ENCODE measurements at regions not wholly inside any gene's neighbourhood (a gene's known extent, or its start where the extent isn't known, plus 50 kb on each side); places are given as distances from the start of the nearest gene placed in this dataset.

DNA sequence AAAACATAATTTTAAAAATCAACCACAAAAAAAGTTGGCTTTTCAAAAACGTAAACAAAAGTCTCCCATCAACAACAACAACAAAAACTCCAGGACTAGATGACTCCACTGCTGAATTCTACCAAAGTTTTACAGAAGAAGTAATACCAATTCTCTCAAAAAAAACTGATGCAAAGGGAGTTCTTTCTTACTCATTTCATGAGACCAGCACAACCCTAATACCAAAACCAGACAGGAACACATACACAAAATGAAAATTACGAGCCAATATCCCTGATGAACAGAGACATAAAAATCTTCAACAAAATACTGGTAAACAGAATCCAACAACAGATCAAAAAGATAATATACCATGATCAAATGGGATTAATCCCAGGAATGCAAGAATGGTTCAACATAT, 147.3 kb downstream of the BTG1 start:
- Mint-ChIP-seq H3K4me1 (ENCODE audit: low read depth in 2 of 2) (peaks cover 14 to 31% of the 10 kb centered on the region in 2 donors), H3K27ac (peak overlapping the region; percentile 51 to 65), H3K9me3 (peaks cover 0 to 6% of the 10 kb centered on the region in 2 donors), H3K36me3 (ENCODE audit: insufficient read depth) (peaks cover 3% of the 10 kb centered on the region), H3K4me3 (peak overlapping the region in 1 of 2 donors; percentile 4), H3K27me3 (no peaks in the 10 kb centered on the region)
- ATAC-seq (replicated peaks), result no peak
- no peak for DNase-seq

DNA sequence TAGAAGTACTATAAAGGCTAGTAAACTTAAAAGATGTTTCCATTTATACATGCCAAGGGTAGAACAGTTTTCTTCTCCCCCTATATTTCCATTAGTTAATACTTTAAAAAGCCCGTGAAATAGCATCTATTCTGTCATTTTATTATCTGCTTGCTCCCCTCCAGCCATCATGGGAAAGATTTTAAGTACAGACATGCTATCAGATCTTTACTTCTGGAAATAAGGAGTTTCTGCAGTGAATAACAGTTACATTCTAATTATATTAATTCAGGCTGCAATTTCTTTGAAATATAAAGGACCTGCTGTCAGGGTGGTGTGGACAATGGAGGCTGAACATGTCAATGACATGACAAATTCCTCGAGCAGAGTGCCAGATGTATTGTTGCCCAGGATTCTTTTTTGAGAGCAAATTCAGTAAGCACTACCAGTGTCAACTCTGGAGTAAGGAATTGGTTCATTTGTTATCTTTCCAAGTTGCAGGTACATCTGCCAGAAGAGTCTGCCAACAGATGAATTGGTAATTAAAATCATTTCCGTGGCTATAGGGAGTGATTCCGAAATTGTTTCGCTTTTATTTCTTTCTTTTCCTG, 151.3 kb downstream of the BTG1 start:
- peaks cover 5 to 18% of the 10 kb centered on the region in 2 donors for H3K4me1 Mint-ChIP-seq (ENCODE audit: low read depth in 2 of 2)

DNA sequence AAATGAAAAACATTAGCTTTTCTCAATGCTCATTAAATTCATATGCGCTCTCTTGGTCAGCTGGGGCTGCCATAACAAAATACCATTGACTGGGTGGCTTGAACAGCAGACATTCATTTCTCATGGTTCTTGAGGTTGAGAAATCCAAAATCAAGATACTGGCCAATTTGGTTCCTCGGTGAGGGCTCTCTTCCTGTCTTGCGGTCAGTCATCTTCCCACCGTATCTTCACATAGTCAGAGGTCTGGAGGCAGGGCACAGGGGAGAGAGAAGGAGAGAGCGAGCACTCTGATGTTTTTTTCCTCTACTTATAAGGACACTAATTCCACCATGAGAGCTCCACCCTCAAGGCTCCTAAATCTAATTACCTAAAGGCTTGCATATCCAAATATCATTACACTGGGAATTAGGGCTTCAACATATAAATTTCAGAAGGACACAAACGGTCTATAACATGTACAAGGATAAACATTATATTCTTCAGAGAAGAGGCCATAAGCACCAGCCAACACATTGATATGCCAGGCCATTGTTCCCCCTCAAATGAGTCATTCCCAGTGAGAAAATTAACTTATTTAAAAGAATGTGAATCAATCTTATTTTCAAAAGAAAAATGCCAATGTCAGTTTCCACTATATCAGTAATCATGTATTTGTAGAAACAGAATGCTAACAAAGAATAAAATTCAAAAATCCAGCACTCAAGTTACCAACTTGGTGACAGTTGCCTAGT, 152.2 kb downstream of the BTG1 start:
- Mint-ChIP-seq H3K27ac (no peak overlapping the region), H3K36me3 (ENCODE audit: insufficient read depth) (no peaks in the 10 kb centered on the region), H3K4me3 (no peak overlapping the region), H3K9me3 (peaks cover 0 to 1% of the 10 kb centered on the region in 2 donors), H3K27me3 (no peaks in the 10 kb centered on the region), H3K4me1 (ENCODE audit: low read depth in 2 of 2) (peaks cover 5 to 14% of the 10 kb centered on the region in 2 donors)
- DNase-seq (no peak), ATAC-seq (replicated peaks) (no peak)

More for the DNA sequence above, 151.3 kb downstream of the BTG1 start:
- no peak for DNase-seq
- Mint-ChIP-seq H3K4me3 (no peak overlapping the region), H3K27me3 (no peaks in the 10 kb centered on the region), H3K27ac (no peak overlapping the region), H3K36me3 (ENCODE audit: insufficient read depth) (peaks cover 3% of the 10 kb centered on the region), H3K9me3 (peaks cover 0 to 6% of the 10 kb centered on the region in 2 donors)
- no peak for ATAC-seq (replicated peaks)

DNA sequence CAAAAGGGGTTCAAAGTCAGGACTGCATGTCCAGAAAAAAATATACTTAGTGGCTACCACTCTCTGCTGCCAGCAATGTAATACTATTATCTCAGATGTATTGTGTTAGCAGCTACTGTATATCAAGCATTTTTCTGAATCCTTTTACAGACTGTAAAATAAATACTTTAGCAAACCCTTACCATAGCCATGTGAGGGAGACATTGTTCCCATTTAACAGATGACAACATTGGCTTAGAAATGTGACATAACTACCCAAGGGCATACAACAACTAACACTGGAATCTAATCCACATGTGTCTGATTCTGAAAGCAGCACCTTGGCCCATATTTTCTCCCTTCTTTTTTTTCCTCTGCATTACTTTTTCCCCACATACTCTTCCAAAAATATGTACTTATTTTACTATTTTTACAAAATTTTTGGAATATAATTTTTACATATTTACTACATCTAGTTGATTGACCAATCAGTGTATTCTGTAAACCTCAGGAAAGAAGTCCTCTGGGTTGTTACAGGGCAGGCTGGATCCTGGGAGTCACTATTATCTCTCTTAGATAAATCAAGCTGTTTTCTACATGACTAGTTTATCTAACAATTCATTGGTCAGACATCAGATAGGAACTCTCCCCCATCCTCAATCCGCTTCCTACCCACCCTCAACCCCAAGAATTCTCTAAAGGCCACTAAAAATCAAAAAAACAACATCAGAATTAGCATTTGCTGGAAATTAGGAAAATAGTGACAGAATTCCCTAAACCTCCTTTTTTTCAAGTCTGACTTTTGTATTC, 154.1 kb downstream of the BTG1 start:
- H3K4me3 Mint-ChIP-seq, result no peak overlapping the region
- ATAC-seq (replicated peaks), result peak; percentile 95

DNA sequence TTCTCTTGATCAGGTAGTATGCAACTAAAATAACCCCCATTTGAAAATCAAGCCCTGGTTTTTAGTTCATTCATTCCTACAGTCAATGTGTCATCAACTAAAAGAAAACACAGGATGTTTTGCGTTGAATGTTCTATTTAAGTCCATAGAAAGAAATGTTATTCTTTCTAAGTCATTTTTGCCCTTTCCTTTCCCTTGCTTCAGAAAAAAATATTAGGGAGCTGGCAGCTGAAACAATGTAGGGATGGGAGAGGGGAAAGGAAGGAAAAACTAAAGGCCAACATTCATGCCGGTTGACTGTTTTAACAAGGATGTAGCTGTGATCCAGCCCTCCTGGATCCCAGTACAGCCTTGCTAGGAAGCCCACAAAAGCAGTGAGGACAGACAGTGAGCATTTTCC, 155.1 kb downstream of the BTG1 start:
- no peaks in the 10 kb centered on the region for H3K36me3 Mint-ChIP-seq (ENCODE audit: insufficient read depth)
- no peaks in the 10 kb centered on the region for H3K9me3 Mint-ChIP-seq
- peaks cover 7 to 11% of the 10 kb centered on the region in 2 donors for H3K4me1 Mint-ChIP-seq (ENCODE audit: low read depth in 2 of 2)
- H3K4me3 Mint-ChIP-seq, result no peak overlapping the region
- peak overlapping the region in 1 of 2 donors; percentile 65 for H3K27ac Mint-ChIP-seq
- DNase-seq, result no peak
- H3K27me3 Mint-ChIP-seq, result no peaks in the 10 kb centered on the region
- ATAC-seq (replicated peaks), result no peak

More for the DNA sequence above, 154.1 kb downstream of the BTG1 start:
- Mint-ChIP-seq H3K27ac (peak overlapping the region in 1 of 2 donors; percentile 63), H3K4me1 (ENCODE audit: low read depth in 2 of 2) (peaks cover 6 to 7% of the 10 kb centered on the region in 2 donors), H3K9me3 (no peaks in the 10 kb centered on the region), H3K36me3 (ENCODE audit: insufficient read depth) (no peaks in the 10 kb centered on the region), H3K27me3 (no peaks in the 10 kb centered on the region)
- no peak for DNase-seq

DNA sequence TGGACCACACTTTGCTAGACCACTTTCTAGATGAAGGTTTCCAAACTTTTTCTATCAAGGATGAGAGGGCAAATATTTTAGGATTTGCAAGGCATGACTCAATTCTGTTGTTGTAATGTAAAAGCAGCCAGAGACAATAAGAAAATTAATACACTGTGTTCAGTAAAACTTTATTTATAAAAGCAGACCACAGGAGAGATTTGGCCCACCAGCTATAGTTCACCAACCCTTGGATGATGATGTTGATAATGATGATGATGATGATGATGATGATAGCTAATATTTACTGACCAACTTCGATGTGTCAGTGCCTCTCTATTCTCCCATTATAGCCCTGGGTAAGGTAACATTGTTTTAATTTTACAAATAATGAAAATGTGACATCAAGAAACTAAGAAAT, 156.5 kb downstream of the BTG1 start:
- no peaks in the 10 kb centered on the region for H3K9me3 Mint-ChIP-seq
- ATAC-seq (replicated peaks), result no peak
- H3K4me1 Mint-ChIP-seq (ENCODE audit: low read depth in 2 of 2), result peaks cover 11 to 12% of the 10 kb centered on the region in 2 donors
- no peak for DNase-seq
- H3K4me3 Mint-ChIP-seq, result no peak overlapping the region
- H3K27ac Mint-ChIP-seq, result no peak overlapping the region
- H3K36me3 Mint-ChIP-seq (ENCODE audit: insufficient read depth), result no peaks in the 10 kb centered on the region
- no peaks in the 10 kb centered on the region for H3K27me3 Mint-ChIP-seq

DNA sequence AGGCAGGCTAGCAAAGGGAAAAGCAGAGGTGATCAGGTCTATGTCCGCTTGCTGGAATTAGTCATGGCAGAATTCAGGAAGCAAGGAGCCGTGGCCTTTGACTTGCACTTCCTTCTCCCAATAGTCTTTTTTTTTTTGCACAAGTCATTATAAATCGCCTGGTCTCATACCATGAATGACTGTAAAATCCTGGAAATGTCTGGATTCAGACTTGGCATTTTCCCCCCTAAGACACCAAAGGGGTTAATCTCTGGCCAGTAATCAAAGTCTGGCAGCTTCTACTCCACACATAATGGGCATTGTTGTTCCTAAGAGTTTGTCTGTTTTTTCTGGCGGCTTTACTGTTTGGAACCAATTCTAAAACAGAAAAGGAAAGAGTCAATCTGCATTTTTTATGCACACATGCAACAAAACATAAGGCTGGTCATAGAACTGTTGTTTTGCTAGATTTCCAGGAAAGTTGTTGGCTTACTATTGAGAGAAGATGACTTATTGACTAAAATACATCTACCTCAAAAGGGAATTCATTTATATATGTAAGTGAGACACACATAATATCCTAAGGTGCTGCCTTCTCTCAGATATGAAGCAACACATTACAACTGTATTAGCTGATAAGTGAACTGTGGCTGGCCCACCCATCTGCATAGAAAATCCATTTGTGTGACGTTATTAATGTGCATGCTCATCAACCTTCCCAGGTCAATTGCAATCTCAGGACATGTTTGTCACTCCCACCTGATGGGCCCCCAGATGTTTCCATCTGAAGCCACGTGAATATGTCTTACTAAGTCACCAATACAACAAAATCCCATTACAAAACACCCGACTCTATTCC, 157.3 kb downstream of the BTG1 start:
- Mint-ChIP-seq H3K36me3 (ENCODE audit: insufficient read depth) (no peaks in the 10 kb centered on the region), H3K27me3 (no peaks in the 10 kb centered on the region), H3K4me1 (ENCODE audit: low read depth in 2 of 2) (peaks cover 11 to 12% of the 10 kb centered on the region in 2 donors), H3K4me3 (no peak overlapping the region), H3K9me3 (no peaks in the 10 kb centered on the region), H3K27ac (peak overlapping the region in 1 of 2 donors; percentile 62)
- no peak for DNase-seq
- no peak for ATAC-seq (replicated peaks)

DNA sequence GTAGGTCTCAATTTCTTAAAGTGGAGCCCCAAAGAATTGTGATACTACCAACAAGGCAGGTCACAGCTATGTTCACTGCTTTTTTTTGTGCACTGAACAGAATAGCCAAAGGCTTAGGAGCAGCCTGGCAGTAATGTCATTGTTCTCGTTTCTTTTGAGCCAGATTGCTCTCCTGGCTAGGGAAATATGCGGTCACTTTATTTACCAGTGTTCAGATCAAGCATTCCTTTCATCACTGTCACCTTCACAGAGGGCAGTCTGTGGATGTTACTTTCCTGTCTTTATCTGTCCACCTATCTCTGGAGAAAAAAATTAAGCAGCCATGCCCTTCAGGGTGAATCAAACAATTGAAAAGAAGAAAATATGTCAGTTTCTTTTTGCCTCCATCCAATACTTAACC, 159.6 kb downstream of the BTG1 start:
- Mint-ChIP-seq H3K27me3 (no peaks in the 10 kb centered on the region), H3K9me3 (peaks cover 0 to under 1% of the 10 kb centered on the region in 2 donors), H3K4me3 (no peak overlapping the region), H3K4me1 (ENCODE audit: low read depth in 2 of 2) (peaks cover 8 to 12% of the 10 kb centered on the region in 2 donors), H3K36me3 (ENCODE audit: insufficient read depth) (no peaks in the 10 kb centered on the region), H3K27ac (peak overlapping the region in 1 of 2 donors; percentile 38)
- ATAC-seq (replicated peaks), result no peak
- DNase-seq, result no peak

DNA sequence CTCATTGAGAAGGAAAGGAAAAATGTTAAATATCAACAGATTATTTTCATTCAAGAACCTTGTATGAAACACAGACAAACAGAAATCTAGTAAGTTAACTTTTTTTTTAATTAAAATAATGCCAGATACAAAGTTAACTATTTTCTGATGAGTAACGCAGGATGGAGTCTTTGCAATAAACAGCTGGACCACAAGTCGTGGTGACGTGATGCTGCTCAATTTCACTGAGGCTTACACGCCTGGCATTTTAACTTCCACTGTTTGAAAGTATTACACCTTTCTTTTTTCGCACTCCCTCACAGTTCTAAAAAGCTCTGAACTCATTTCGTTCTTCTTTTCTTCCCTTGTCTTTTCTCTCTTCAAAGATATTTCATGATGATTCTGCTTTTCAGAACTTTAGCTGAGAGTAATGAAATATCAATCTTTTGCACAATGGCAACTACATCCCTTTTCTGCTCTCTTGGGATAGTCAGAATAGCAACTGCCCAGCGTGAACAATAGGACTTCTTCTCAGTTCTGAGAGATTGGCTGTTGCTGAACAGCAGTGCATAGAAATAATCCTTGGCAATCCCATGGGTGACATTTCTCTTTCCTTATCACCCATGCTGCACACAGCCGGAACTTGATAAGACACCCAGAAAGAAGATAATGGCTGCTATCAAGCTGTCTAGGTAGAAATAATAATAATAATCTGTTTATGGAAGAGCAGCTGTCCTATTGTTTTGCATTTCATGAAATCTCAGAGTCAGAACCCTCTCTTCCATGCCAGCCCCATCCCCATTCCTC, 160.5 kb downstream of the BTG1 start:
- H3K9me3 Mint-ChIP-seq, result peaks cover 0 to 2% of the 10 kb centered on the region in 2 donors
- DNase-seq (no peak), ATAC-seq (replicated peaks) (peak; percentile 46)
- H3K4me1 Mint-ChIP-seq (ENCODE audit: low read depth in 2 of 2), result peaks cover 4 to 11% of the 10 kb centered on the region in 2 donors
- H3K4me3 Mint-ChIP-seq, result no peak overlapping the region
- H3K36me3 Mint-ChIP-seq (ENCODE audit: insufficient read depth), result no peaks in the 10 kb centered on the region
- peak overlapping the region in 1 of 2 donors; percentile 13 for H3K27ac Mint-ChIP-seq
- no peaks in the 10 kb centered on the region for H3K27me3 Mint-ChIP-seq

DNA sequence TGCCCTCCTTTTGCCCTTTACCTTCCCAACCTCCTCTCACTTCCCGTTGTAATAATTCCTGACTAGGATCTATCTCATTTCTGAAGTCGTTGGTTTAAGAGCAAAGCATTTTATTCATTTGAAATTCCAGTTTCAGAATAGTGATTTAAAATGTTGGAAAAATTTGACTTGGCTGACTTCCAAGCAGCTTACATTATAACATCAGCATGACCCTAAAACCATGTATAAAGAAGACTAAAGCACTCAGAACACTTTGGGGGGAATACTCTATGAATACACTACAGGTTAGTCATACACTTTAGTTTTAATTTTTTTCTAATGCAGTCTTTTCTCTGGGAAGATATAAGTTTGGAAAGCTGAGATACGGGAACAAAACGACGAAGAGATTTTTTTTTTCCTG, 161.1 kb downstream of the BTG1 start:
- peak overlapping the region in 1 of 2 donors; percentile 3 for H3K27ac Mint-ChIP-seq
- H3K4me3 Mint-ChIP-seq, result no peak overlapping the region
- peaks cover 0 to 2% of the 10 kb centered on the region in 2 donors for H3K9me3 Mint-ChIP-seq
- ATAC-seq (replicated peaks) (no peak), DNase-seq (no peak)
- H3K36me3 Mint-ChIP-seq (ENCODE audit: insufficient read depth), result no peaks in the 10 kb centered on the region
- H3K4me1 Mint-ChIP-seq (ENCODE audit: low read depth in 2 of 2), result peaks cover 4 to 11% of the 10 kb centered on the region in 2 donors
- no peaks in the 10 kb centered on the region for H3K27me3 Mint-ChIP-seq

DNA sequence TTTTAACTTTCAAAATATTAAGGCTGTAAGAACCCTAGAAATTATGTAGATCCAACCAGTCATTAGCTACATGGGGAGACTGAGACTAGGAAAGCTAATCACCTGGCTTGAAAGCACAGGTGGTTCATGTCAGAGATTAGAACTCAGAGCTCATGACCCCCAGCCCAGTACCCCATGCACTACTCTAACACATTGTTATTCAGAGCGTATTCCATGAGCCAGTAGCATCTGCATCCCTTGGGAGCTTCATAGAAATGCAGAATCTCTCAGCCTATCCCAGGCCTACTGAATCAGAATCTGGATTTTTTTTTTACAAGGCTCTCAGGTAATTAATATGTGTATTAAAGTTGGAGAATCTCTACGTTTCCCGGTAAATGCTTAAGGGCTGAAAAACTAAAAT, 161.7 kb downstream of the BTG1 start:
- no peak for DNase-seq
- Mint-ChIP-seq H3K27me3 (no peaks in the 10 kb centered on the region), H3K36me3 (ENCODE audit: insufficient read depth) (no peaks in the 10 kb centered on the region), H3K9me3 (peaks cover 0 to 2% of the 10 kb centered on the region in 2 donors), H3K4me3 (no peak overlapping the region), H3K27ac (no peak overlapping the region), H3K4me1 (ENCODE audit: low read depth in 2 of 2) (peaks cover 4 to 11% of the 10 kb centered on the region in 2 donors)
- no peak for ATAC-seq (replicated peaks)

DNA sequence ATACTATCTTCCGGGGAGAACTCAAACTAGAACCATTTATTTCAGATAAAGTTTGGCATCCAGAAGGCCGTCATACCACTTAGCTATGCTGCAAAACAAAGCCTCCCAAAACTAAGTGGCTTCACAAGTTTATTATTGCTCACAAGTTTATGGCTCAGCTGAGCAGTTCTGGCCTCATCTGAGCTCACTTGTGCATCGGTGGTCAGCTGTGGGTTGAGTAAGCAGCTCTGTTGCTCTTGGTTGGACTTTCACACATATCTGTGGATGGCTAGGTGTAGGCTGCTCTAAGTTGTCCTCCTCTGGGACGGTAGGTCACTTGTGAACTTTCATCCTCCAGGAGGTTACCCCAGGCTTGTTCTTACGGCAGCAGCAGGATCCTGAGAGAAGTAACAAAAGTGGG, 162.7 kb downstream of the BTG1 start:
- ATAC-seq (replicated peaks), result no peak
- Mint-ChIP-seq H3K4me1 (ENCODE audit: low read depth in 2 of 2) (peaks cover 13 to 20% of the 10 kb centered on the region in 2 donors), H3K4me3 (no peak overlapping the region), H3K9me3 (peaks cover 0 to 2% of the 10 kb centered on the region in 2 donors), H3K36me3 (ENCODE audit: insufficient read depth) (peaks cover 1% of the 10 kb centered on the region), H3K27me3 (no peaks in the 10 kb centered on the region), H3K27ac (no peak overlapping the region)
- no peak for DNase-seq
